ENCODE measurements at regions not wholly inside any gene's neighbourhood (a gene's known extent, or its start where the extent isn't known, plus 50 kb on each side); places are given as distances from the start of the nearest gene placed in this dataset.

DNA sequence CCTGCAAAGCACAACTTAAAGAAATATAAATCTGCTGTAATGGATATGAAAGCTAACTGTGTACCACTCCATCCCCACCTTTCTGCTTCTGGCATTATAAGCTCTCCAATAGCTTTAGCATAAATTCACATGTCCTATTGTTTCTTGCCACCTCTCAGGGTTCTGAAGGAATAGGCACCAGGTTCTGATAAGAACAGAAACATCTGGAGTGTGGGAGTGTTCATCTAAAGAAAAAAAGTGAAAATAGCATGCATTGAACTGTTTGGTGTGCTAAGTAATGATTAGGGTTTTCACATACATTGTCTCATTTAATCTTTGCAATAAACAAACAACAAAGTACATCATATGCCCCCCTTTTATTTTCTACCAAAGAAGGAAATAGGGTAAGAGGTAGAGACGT is 72.3 kb downstream of the FAM76B start:
- WGBS, 2 donors: 34 to 92% methylated on average over 1 of the region's 1 CpG
- intact Hi-C loops (cut with DNase I): no loop called here
- no peak for DNase-seq
- Histone ChIP-seq H3K4me1 (peaks cover 0 to 4% (median 0%) of the 10 kb centered on the region in 3 donors), H3K36me3 (no peaks in the 10 kb centered on the region), H3K27me3 (no peaks in the 10 kb centered on the region), H3K9me3 (no peaks in the 10 kb centered on the region), H3K27ac (no peak overlapping the region), H3K4me3 (no peak overlapping the region)
- TF ChIP-seq, protein P1, sequence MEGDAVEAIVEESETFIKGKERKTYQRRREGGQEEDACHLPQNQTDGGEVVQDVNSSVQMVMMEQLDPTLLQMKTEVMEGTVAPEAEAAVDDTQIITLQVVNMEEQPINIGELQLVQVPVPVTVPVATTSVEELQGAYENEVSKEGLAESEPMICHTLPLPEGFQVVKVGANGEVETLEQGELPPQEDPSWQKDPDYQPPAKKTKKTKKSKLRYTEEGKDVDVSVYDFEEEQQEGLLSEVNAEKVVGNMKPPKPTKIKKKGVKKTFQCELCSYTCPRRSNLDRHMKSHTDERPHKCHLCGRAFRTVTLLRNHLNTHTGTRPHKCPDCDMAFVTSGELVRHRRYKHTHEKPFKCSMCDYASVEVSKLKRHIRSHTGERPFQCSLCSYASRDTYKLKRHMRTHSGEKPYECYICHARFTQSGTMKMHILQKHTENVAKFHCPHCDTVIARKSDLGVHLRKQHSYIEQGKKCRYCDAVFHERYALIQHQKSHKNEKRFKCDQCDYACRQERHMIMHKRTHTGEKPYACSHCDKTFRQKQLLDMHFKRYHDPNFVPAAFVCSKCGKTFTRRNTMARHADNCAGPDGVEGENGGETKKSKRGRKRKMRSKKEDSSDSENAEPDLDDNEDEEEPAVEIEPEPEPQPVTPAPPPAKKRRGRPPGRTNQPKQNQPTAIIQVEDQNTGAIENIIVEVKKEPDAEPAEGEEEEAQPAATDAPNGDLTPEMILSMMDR (IDR thresholded peaks at IDR 0.05): no peak
- TF ChIP-seq POLR2A (IDR thresholded peaks at IDR 0.05): no peak

DNA sequence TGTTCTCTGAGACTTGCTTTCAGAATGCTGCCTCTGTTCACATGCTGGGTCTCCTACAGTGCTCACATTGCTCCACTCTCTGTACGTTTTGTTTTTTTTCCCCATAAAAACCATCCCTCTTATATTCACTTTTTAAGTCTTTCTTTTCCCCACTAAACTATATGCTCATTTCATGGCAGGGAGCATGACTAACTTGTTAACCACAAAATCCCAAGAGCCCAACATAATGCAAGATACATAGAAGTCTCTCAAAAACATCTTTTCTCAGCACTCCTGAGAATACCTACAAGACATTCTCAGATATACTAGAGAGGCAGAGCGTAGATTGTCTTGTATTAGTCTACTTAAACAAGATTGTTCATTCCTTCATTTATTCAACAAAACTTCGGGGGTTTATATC is 73.3 kb downstream of the FAM76B start:
- Histone ChIP-seq H3K27me3 (no peaks in the 10 kb centered on the region), H3K4me1 (peaks cover 0 to 4% (median 0%) of the 10 kb centered on the region in 3 donors), H3K36me3 (no peaks in the 10 kb centered on the region), H3K9me3 (no peaks in the 10 kb centered on the region), H3K27ac (no peak overlapping the region), H3K4me3 (no peak overlapping the region)
- intact Hi-C loops (cut with DNase I): no loop called here
- TF ChIP-seq, protein P1 (IDR thresholded peaks at IDR 0.05): no peak
- TF ChIP-seq POLR2A (IDR thresholded peaks at IDR 0.05): no peak
- 77 to 82% methylated on average over 3 of the region's 3 CpGs for WGBS, 2 donors
- no peak for DNase-seq

DNA sequence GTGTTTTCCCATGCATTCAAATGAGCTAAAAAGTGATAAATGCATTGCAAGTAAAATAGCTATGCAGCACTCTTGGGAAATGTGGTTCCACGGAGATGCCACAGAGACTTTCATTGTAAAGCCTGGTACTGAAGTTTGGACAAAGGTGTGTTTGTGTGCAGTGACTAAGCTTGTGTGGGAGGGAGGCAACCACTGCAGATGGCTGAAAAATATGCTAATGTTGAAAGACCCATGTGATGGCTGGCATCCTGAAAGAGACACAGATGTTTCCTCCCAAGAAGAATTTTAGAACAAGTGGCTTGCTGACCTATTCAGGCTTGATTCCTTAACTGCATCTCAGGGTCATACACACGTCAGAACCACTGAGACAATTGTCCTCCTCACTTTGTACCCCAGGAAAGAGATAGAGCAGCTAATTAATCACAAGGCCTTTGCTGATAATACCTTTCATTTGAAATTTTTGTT is 73.8 kb downstream of the FAM76B start:
- no peak overlapping the region for H3K27ac ChIP-seq
- intact Hi-C loops (cut with DNase I): no loop called here
- no peaks in the 10 kb centered on the region for H3K9me3 ChIP-seq
- no peak overlapping the region for H3K4me3 ChIP-seq
- H3K4me1 ChIP-seq: peaks cover 0 to 4% (median 0%) of the 10 kb centered on the region in 3 donors
- H3K36me3 ChIP-seq: no peaks in the 10 kb centered on the region
- WGBS, 2 donors: 36 to 37% methylated on average over 2 of the region's 2 CpGs
- TF ChIP-seq, protein P1 (IDR thresholded peaks at IDR 0.05): no peak
- no peak for TF ChIP-seq POLR2A (IDR thresholded peaks at IDR 0.05)
- no peak for DNase-seq
- no peaks in the 10 kb centered on the region for H3K27me3 ChIP-seq

DNA sequence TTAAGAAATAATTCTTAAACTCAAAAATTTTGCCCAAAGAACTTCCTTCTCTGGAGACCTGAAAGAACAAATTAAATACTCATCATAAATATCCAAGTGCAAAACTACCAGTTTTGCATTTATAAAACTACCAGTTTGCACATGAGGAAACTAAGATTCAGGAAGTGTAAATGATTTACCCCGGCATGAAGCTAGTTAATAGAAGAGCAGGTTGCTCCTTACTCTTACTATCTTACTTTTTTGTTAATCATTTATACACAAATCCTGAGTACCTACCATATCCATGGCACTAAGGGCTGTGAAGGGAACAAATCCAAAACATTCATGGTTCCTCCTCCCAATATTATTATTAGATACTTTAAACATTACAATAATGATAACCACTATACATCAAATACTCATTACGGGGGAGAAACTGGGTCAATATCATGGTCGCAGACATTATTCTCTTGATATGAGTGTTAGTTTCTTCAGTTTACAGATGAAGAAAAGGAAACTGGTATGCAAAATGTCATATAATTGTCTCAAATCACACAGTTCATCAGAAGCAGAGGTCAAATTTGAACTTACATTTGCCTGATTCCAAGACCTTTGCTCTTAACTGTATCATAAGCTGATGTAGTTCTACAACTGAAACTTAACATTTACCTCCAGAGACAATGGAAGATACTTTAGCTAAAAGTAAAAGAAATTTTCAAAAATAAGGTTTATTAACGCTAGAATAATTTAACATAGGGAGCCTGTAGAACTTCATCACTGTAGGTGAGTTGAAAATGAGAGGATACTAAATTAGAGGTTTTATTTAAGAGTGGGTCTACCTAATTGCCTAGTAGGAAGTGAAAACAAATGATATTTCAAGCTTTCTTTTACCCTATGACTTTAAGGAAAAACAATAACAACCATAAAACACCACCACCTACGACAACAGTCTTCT is 74.5 kb downstream of the FAM76B start:
- Histone ChIP-seq H3K36me3 (no peaks in the 10 kb centered on the region), H3K4me3 (no peak overlapping the region), H3K27me3 (no peaks in the 10 kb centered on the region), H3K4me1 (peaks cover 0 to 4% (median 0%) of the 10 kb centered on the region in 3 donors), H3K9me3 (no peaks in the 10 kb centered on the region), H3K27ac (no peak overlapping the region)
- DNase-seq: no peak
- intact Hi-C loops (cut with DNase I): no loop called here
- TF ChIP-seq, protein P1 (IDR thresholded peaks at IDR 0.05): no peak
- TF ChIP-seq POLR2A (IDR thresholded peaks at IDR 0.05): no peak
- 61 to 77% methylated on average over 5 of the region's 5 CpGs for WGBS, 2 donors

DNA sequence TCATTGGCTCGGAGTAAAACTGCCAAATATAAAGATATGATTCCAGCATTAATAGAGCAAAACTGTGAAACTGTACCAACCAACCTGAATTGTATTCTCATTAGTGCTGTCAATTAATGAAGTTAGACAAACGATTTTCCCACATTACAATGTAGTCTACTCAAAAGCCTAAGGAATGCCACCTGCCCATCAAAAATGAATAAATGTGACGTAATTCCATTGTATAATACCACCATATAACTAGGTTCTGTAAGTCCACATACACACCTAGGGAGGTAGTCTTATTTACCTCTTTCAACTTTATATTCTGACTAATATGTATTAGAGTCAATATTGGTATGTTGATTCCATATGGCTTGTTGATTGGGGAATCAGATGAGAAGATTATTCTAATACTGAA is 76.2 kb downstream of the FAM76B start:
- intact Hi-C loops (cut with DNase I): no loop called here
- Histone ChIP-seq H3K4me1 (peaks cover 0 to 4% (median 0%) of the 10 kb centered on the region in 3 donors), H3K36me3 (no peaks in the 10 kb centered on the region), H3K9me3 (no peaks in the 10 kb centered on the region), H3K4me3 (no peak overlapping the region), H3K27me3 (no peaks in the 10 kb centered on the region), H3K27ac (no peak overlapping the region)
- no peak for DNase-seq
- TF ChIP-seq, protein P1 (IDR thresholded peaks at IDR 0.05): no peak
- TF ChIP-seq POLR2A (IDR thresholded peaks at IDR 0.05): no peak
- WGBS, 2 donors: 78 to 91% methylated on average over 3 of the region's 3 CpGs

Data from esophagus squamous epithelium (tissue), 5 donors.